ENCODE measurements at regions not wholly inside any gene's neighbourhood (a gene's known extent, or its start where the extent isn't known, plus 50 kb on each side); places are given as distances from the start of the nearest gene placed in this dataset.

GRCh38 chr6:119921491-119922010 lies 572.0 kb upstream of the MAN1A1 start:
- no peak overlapping the region for H2AK5ac ChIP-seq (ENCODE audit: insufficient read length, low read length)
- H4K20me1 ChIP-seq (ENCODE audit: control insufficient read depth, insufficient read depth, insufficient read length) = no peaks in the 10 kb centered on the region
- no peak overlapping the region for H3K18ac ChIP-seq (ENCODE audit: insufficient read length, low read depth, low read length)
- no peak overlapping the region for H3K9ac ChIP-seq (ENCODE audit: extremely low read depth, insufficient read length, low read length)
- H3K9me3 ChIP-seq (ENCODE audit: control insufficient read depth, low read depth, low read length) = no peaks in the 10 kb centered on the region
- Mint-ChIP-seq H3K4me1 (no peaks in the 10 kb centered on the region), H3K9me3 (peaks cover 36 to 48% of the 10 kb centered on the region in 2 experiments), H3K36me3 (ENCODE audit: insufficient read depth in 1 of 3, low read depth in 3 of 3) (peaks cover 7 to 49% (median 14%) of the 10 kb centered on the region in 3 experiments), H3K27me3 (ENCODE audit: low read depth) (peaks cover 1% of the 10 kb centered on the region; the same call in 1 of the 2 replicates), H3K4me3 (no peak overlapping the region), H3K27ac (no peak overlapping the region)
- no peaks in the 10 kb centered on the region for H3K79me1 ChIP-seq (ENCODE audit: insufficient read depth, low read depth, low read length, poor library complexity, severe bottlenecking)
- H3K27me3 ChIP-seq (ENCODE audit: insufficient read depth, low read length) = no peaks in the 10 kb centered on the region
- H3K14ac ChIP-seq (ENCODE audit: insufficient read depth, low read length) = no peak overlapping the region
- H2AFZ ChIP-seq (ENCODE audit: low read length) = no peak overlapping the region
- H3K23ac ChIP-seq (ENCODE audit: insufficient read length, low read depth, low read length) = no peak overlapping the region
- no peaks in the 10 kb centered on the region for H3K4me1 ChIP-seq (ENCODE audit: insufficient read depth, low read length)
- no peak overlapping the region for H2BK12ac ChIP-seq (ENCODE audit: insufficient read length, low read depth, low read length)
- H3K79me2 ChIP-seq (ENCODE audit: insufficient read depth, low read length) = no peaks in the 10 kb centered on the region
- no peak overlapping the region for H4K8ac ChIP-seq (replicated peaks; ENCODE audit: insufficient read length, low read depth, low read length)
- no peak overlapping the region for H3K27ac ChIP-seq (ENCODE audit: insufficient read length, low read depth, low read length)
- H4K91ac ChIP-seq (ENCODE audit: insufficient read length, low read depth, low read length) = no peak overlapping the region
- DNase-seq = no peak
- H3K23me2 ChIP-seq (ENCODE audit: insufficient read length, low read depth, low read length, poor library complexity, severe bottlenecking) = no peaks in the 10 kb centered on the region
- no peak overlapping the region for H2BK20ac ChIP-seq (ENCODE audit: low read depth, low read length, poor library complexity, severe bottlenecking)
- no peak overlapping the region for H3T11ph ChIP-seq (ENCODE audit: low read length)
- H3K56ac ChIP-seq (ENCODE audit: insufficient read length, low read depth, low read length) = no peak overlapping the region
- no peak for TF ChIP-seq CTCF (conservative IDR thresholded peaks at IDR 0.05)
- no peak overlapping the region for H3K4ac ChIP-seq (ENCODE audit: low read depth, low read length)
- no peak overlapping the region for H2BK120ac ChIP-seq (ENCODE audit: low read depth, low read length, poor library complexity, severe bottlenecking)
- H2BK15ac ChIP-seq (ENCODE audit: low read depth, low read length) = no peak overlapping the region
- no peak overlapping the region for H3K4me2 ChIP-seq (ENCODE audit: insufficient read depth, insufficient read length, low read length)
- H2BK5ac ChIP-seq (ENCODE audit: insufficient read length, low read length) = no peak overlapping the region
- no peak overlapping the region for H4K5ac ChIP-seq (ENCODE audit: insufficient read length, low read depth, low read length)

All from H9 (cell line).